ENCODE measurements at regions not wholly inside any gene's neighbourhood (a gene's known extent, or its start where the extent isn't known, plus 50 kb on each side); places are given as distances from the start of the nearest gene placed in this dataset.

- Histone ChIP-seq H3K4me2 (no peak overlapping the region), H3K4me3 (no peak overlapping the region), H4K20me1 (replicated peaks; ENCODE audit: insufficient read depth) (no peaks in the 10 kb centered on the region), H3K27me3 (ENCODE audit: insufficient read depth) (no peaks in the 10 kb centered on the region), H3K9me2 (ENCODE audit: insufficient read depth) (no peaks in the 10 kb centered on the region), H3K4me1 (ENCODE audit: insufficient read depth) (no peaks in the 10 kb centered on the region), H2AFZ (no peak overlapping the region), H3F3A (replicated peaks; ENCODE audit: low read depth) (no peaks in the 10 kb centered on the region), H3K27ac (ENCODE audit: low read depth) (no peak overlapping the region), H3K36me3 (ENCODE audit: insufficient read depth) (no peaks in the 10 kb centered on the region; the same call in 1 of the 2 replicates), H3K79me2 (replicated peaks; ENCODE audit: insufficient read depth) (no peaks in the 10 kb centered on the region)
- H3K27me3 Mint-ChIP-seq (ENCODE audit: insufficient read depth, low read depth, poor library complexity): peaks cover 11% of the 10 kb centered on the region
- no peaks in the 10 kb centered on the region for H3K9me3 Mint-ChIP-seq
- H3K27ac Mint-ChIP-seq: no peak overlapping the region
- no peak overlapping the region for H3K4me3 Mint-ChIP-seq
- H3K4me1 Mint-ChIP-seq: peaks cover 8% of the 10 kb centered on the region
- DNase-seq (ENCODE audit: low spot score) (no peak), ATAC-seq (no peak)
- no peaks in the 10 kb centered on the region for H3K36me3 Mint-ChIP-seq (ENCODE audit: low read depth)
- TF ChIP-seq CREB1 (CRISPR knock-in tag; IDR thresholded peaks at IDR 0.05; ENCODE audit: low read depth): no peak
- no peak for TF ChIP-seq ETS1 (IDR thresholded peaks at IDR 0.05)
- no peak for TF ChIP-seq ZNF114 (CRISPR knock-in tag; IDR thresholded peaks at IDR 0.05)
- TF ChIP-seq POLR2AphosphoS5 (IDR thresholded peaks at IDR 0.05; ENCODE audit: low read depth): no peak
- no peak for TF ChIP-seq REST (IDR thresholded peaks at IDR 0.05; ENCODE audit: unreplicated experiment)
- no peak for TF ChIP-seq JUNB (IDR thresholded peaks at IDR 0.05; ENCODE audit: unreplicated experiment)
- no peak for TF ChIP-seq ZNF331 (CRISPR knock-in tag; IDR thresholded peaks at IDR 0.05; ENCODE audit: low read depth)
- TF ChIP-seq NANOG (IDR thresholded peaks at IDR 0.05; ENCODE audit: borderline replicate concordance): no peak
These were observed 780.2 kb downstream of the BRD1 start for GRCh38 chr22:49047447-49047846.

- H3K4me2 ChIP-seq: no peak overlapping the region
- H3K4me3 Mint-ChIP-seq: no peak overlapping the region; the same call in 2 of the 3 replicates
- H3F3A ChIP-seq (replicated peaks; ENCODE audit: low read depth): no peaks in the 10 kb centered on the region
- no peak overlapping the region for H3K27ac ChIP-seq (ENCODE audit: low read depth)
- DNase-seq (ENCODE audit: low spot score) (no peak), ATAC-seq (peak; percentile 99)
- H3K4me1 ChIP-seq (ENCODE audit: insufficient read depth): no peaks in the 10 kb centered on the region
- H3K9me2 ChIP-seq (ENCODE audit: insufficient read depth): no peaks in the 10 kb centered on the region
- H3K27me3 Mint-ChIP-seq (ENCODE audit: insufficient read depth, low read depth, poor library complexity): peaks cover 11% of the 10 kb centered on the region
- no peaks in the 10 kb centered on the region; the same call in 1 of the 2 replicates for H3K36me3 ChIP-seq (ENCODE audit: insufficient read depth)
- no peak overlapping the region for H2AFZ ChIP-seq
- H3K79me2 ChIP-seq (replicated peaks; ENCODE audit: insufficient read depth): no peaks in the 10 kb centered on the region
- H4K20me1 ChIP-seq (replicated peaks; ENCODE audit: insufficient read depth): no peaks in the 10 kb centered on the region
- no peaks in the 10 kb centered on the region for H3K27me3 ChIP-seq (ENCODE audit: insufficient read depth)
- no peaks in the 10 kb centered on the region for H3K9me3 Mint-ChIP-seq
- no peak overlapping the region for H3K27ac Mint-ChIP-seq
- no peaks in the 10 kb centered on the region for H3K36me3 Mint-ChIP-seq (ENCODE audit: low read depth)
- no peak overlapping the region for H3K4me3 ChIP-seq
- peaks cover 6% of the 10 kb centered on the region for H3K4me1 Mint-ChIP-seq
- TF ChIP-seq JUNB (IDR thresholded peaks at IDR 0.05; ENCODE audit: unreplicated experiment) (no peak), POLR2AphosphoS5 (IDR thresholded peaks at IDR 0.05; ENCODE audit: low read depth) (no peak), ZNF462 (CRISPR knock-in tag; IDR thresholded peaks at IDR 0.05) (no peak)
These were observed 780.9 kb downstream of the BRD1 start for GRCh38 chr22:49046546-49047361.

Data from GM23338 (cell line).